HepG2 (cell line): ENCODE measurements at regions not wholly inside any gene's neighbourhood (a gene's known extent, or its start where the extent isn't known, plus 50 kb on each side); places are given as distances from the start of the nearest gene placed in this dataset.

Experiments used
- ATAC-seq: fragments of 200-7000 bp; cut with Tn5 transposase; 3 replicates; pipeline ENCODE4 v1.9.1; 2020; ENCODE audit warnings: mild to moderate bottlenecking, moderate library complexity
- BruUV-seq: library from RNA; stranded (reverse); fragments of 400-500 nt; replicated peaks from 2 replicates; lab custom pipeline; 2021; lab: Mats Ljungman, UMichigan
- CTCF ChIA-PET: fragments of 300-600 bp; formaldehyde crosslinking; extraction: SDS; loops from one replicate; lab custom pipeline; 2021; ENCODE audit warnings: low total read pairs, inconsistent platforms, low intra/inter-chr PET ratio; lab: Yijun Ruan, JAX
- POLR2A ChIA-PET: fragments of 350-600 bp; sonication (Branson Sonifier 250); formaldehyde crosslinking; loops from one replicate; lab custom pipeline; 2020; ENCODE audit warnings: antibody characterized with exemption, inconsistent platforms; lab: Yijun Ruan, JAX
- DNase-seq: peaks from one replicate; pipeline ENCODE4 v3.0.0-alpha.2; 2015; ENCODE audit warnings: low spot score
- FAIRE-seq: peaks from 3 replicates; lab custom pipeline; 2011; peaks lifted over from hg19 to GRCh38; lab: Jason Lieb, UNC
- H2AFZ ChIP-seq: one replicate; pipeline ENCODE4 v1.6.1; 2011; ENCODE audit warnings: low read length, inconsistent platforms
- H3K27ac ChIP-seq: fragments of 300-600 bp; 3 replicates; pipeline ENCODE4 v1.8.0; 2011; ENCODE audit warnings: mixed run types, mild to moderate bottlenecking, mixed read lengths, low read length, inconsistent platforms; ENCODE audit not compliant: insufficient read depth; ENCODE audit errors: extremely low read length
- H3K27me3 ChIP-seq, 2 experiments: fragments of 200-600 bp in 1 of 2; 2 replicates in 1 of 2; 3 replicates in 1 of 2; pipeline versions ENCODE4 v1.6.0 to v1.8.0; 2011; ENCODE audit warnings: low read length in 2 of 2, mild to moderate bottlenecking in 2 of 2, moderate library complexity in 2 of 2, inconsistent platforms in 1 of 2; ENCODE audit not compliant: insufficient read depth in 2 of 2, control insufficient read depth in 1 of 2
- H3K36me3 ChIP-seq, 2 experiments: fragments of 200-600 bp in 1 of 2; replicated peaks in 1 of 2; 2 replicates in 1 of 2; 3 replicates in 1 of 2; pipeline versions ENCODE4 v1.5.1 to v1.8.0; 2011; ENCODE audit warnings: low read length in 2 of 2, inconsistent platforms in 1 of 2; ENCODE audit not compliant: insufficient read depth in 2 of 2, control insufficient read depth in 1 of 2
- H3K4me1 ChIP-seq: 2 replicates; pipeline ENCODE4 v1.5.1; 2012; ENCODE audit warnings: low read length, inconsistent platforms; ENCODE audit not compliant: insufficient read depth
- H3K4me2 ChIP-seq: 2 replicates; pipeline ENCODE4 v1.6.0; 2011; ENCODE audit warnings: low read depth, low read length, inconsistent platforms
- H3K4me3 ChIP-seq, 3 experiments: fragments of 200-600 bp in 1 of 3; sonication (generic), shearing (Covaris generic) in 1 of 3; replicated peaks in 1 of 3; 2 replicates each; pipeline ENCODE4 v1.5.1; 2011 to 2016; ENCODE audit warnings: low read length in 3 of 3, inconsistent platforms in 2 of 3, low read depth in 2 of 3, mild to moderate bottlenecking in 2 of 3, control low read depth in 1 of 3, mixed read lengths in 1 of 3; ENCODE audit not compliant: insufficient read depth in 1 of 3
- H3K79me2 ChIP-seq: one replicate; pipeline ENCODE4 v1.6.1; 2011; ENCODE audit warnings: low read length, inconsistent platforms; ENCODE audit not compliant: insufficient read depth
- H3K9ac ChIP-seq: 2 replicates; pipeline ENCODE4 v1.6.0; 2011; ENCODE audit warnings: mild to moderate bottlenecking, low read depth, low read length, inconsistent platforms; ENCODE audit not compliant: insufficient read depth
- H3K9me3 ChIP-seq: 2 replicates; pipeline ENCODE4 v1.5.1; 2012; ENCODE audit warnings: mild to moderate bottlenecking, low read length
- H4K20me1 ChIP-seq: 2 replicates; pipeline ENCODE4 v1.6.0; 2011; ENCODE audit warnings: inconsistent platforms, mild to moderate bottlenecking, low read length, moderate library complexity; ENCODE audit not compliant: insufficient read depth
- AKAP8 ChIP-seq: sonication (generic); formaldehyde crosslinking; IDR thresholded peaks from 2 replicates; pipeline ENCODE4 v1.5.1; 2020; ENCODE audit warnings: mild to moderate bottlenecking, missing genetic modification reagents
- CREB3 ChIP-seq: sonication (generic); formaldehyde crosslinking; IDR thresholded peaks from 2 replicates; pipeline ENCODE4 v1.5.0; 2020; ENCODE audit warnings: missing genetic modification reagents
- HIVEP1 ChIP-seq: sonication (generic); formaldehyde crosslinking; IDR thresholded peaks from 2 replicates; pipeline ENCODE4 v1.4.0; 2020; ENCODE audit warnings: mild to moderate bottlenecking, missing genetic modification reagents
- ISX ChIP-seq: sonication (generic); formaldehyde crosslinking; conservative IDR thresholded peaks from 2 replicates; pipeline ENCODE4 v1.5.0; 2020; ENCODE audit warnings: missing genetic modification reagents
- NR2F2 ChIP-seq: IDR thresholded peaks from 2 replicates; pipeline ENCODE4 v1.6.1; 2012; ENCODE audit warnings: low read depth, inconsistent platforms, borderline replicate concordance
- RFX5 ChIP-seq: IDR thresholded peaks from 2 replicates; pipeline ENCODE4 v1.6.1; 2011; ENCODE audit warnings: low read depth, low read length, improper control_type of control experiment
- RFXANK ChIP-seq: IDR thresholded peaks from 2 replicates; pipeline ENCODE4 v1.6.1; 2016
- SP140L ChIP-seq: sonication (generic); formaldehyde crosslinking; IDR thresholded peaks from 2 replicates; pipeline ENCODE4 v1.4.0; 2020; ENCODE audit warnings: missing genetic modification reagents, borderline replicate concordance
- STAG1 ChIP-seq: sonication (generic); formaldehyde crosslinking; IDR thresholded peaks from 2 replicates; pipeline ENCODE4 v1.4.0; 2020; ENCODE audit warnings: missing genetic modification reagents
- U2AF2 ChIP-seq: fragments of 200-400 bp; formaldehyde crosslinking; IDR thresholded peaks from 2 replicates; pipeline ENCODE4 v1.6.1; 2017; ENCODE audit warnings: low read depth, mild to moderate bottlenecking, low read length
- ZBTB34 ChIP-seq: sonication (generic); formaldehyde crosslinking; IDR thresholded peaks from 2 replicates; pipeline ENCODE4 v1.8.0; 2022; ENCODE audit warnings: mild to moderate bottlenecking, missing genetic modification reagents
- ZBTB49 ChIP-seq: sonication (generic); formaldehyde crosslinking; IDR thresholded peaks from 2 replicates; pipeline ENCODE4 v1.4.0; 2020; ENCODE audit warnings: missing genetic modification reagents, borderline replicate concordance
- ZBTB7B ChIP-seq: sonication (generic); formaldehyde crosslinking; IDR thresholded peaks from 2 replicates; pipeline ENCODE4 v1.4.0; 2020; ENCODE audit warnings: missing genetic modification reagents
- ZNF646 ChIP-seq: sonication (generic); formaldehyde crosslinking; IDR thresholded peaks from 2 replicates; pipeline ENCODE4 v1.9.0; 2021; ENCODE audit warnings: mild to moderate bottlenecking, missing genetic modification reagents
- ZNF781 ChIP-seq: sonication (generic); formaldehyde crosslinking; IDR thresholded peaks from 2 replicates; pipeline ENCODE4 v1.5.1; 2020; ENCODE audit warnings: borderline replicate concordance, mild to moderate bottlenecking, missing genetic modification reagents; ENCODE audit errors: not compliant biosample characterization
- ZSCAN25 ChIP-seq: sonication (generic); formaldehyde crosslinking; IDR thresholded peaks from 2 replicates; pipeline ENCODE4 v1.8.0; 2022; ENCODE audit warnings: mild to moderate bottlenecking, missing genetic modification reagents
- WGBS: methylation state at CpG from one replicate; pipeline ENCODE4 v1.1.6; 2017; ENCODE audit warnings: low lambda C conversion rate; 5-methylcytosine and 5-hydroxymethylcytosine counted together
- in situ Hi-C: cut with HindIII; loops from 2 replicates; pipeline ENCODE4 v1.10.0; 2017; ENCODE audit warnings: low pct_unique_long_range_greater_than_20kb; ENCODE audit not compliant: extremely low pct_ligation_motif_present
- intact Hi-C: fragments of 100-400 bp; cut with micrococcal nuclease; formaldehyde crosslinking; loops from one replicate; pipeline ENCODE4 v1.10.0; 2022; ENCODE audit not compliant: unreplicated experiment

GRCh38 chr14:71714225-71714624 is 218.0 kb upstream of the RGS6 start:
- H3K9ac ChIP-seq = no peak overlapping the region
- ChIA-PET CTCF (no interaction called here), POLR2A (no interaction called here)
- H2AFZ ChIP-seq = no peak overlapping the region
- FAIRE-seq = no peak
- no peak for ATAC-seq
- BruUV-seq = no TSS peak
- no peaks in the 10 kb centered on the region for H3K4me1 ChIP-seq
- no peaks in the 10 kb centered on the region for H4K20me1 ChIP-seq
- H3K4me2 ChIP-seq = no peak overlapping the region
- H3K36me3 ChIP-seq = peaks cover 4 to 13% of the 10 kb centered on the region in 2 experiments; a peak in 2 of 5 replicates
- no peak for DNase-seq
- H3K9me3 ChIP-seq = no peaks in the 10 kb centered on the region
- H3K27me3 ChIP-seq = no peaks in the 10 kb centered on the region
- in situ Hi-C loops (no loop called here), intact Hi-C loops (no loop called here)
- no peak overlapping the region for H3K27ac ChIP-seq
- 100% methylated on average over 1 of the region's 1 CpG for WGBS
- no peak overlapping the region for H3K4me3 ChIP-seq
- H3K79me2 ChIP-seq = no peaks in the 10 kb centered on the region
- TF ChIP-seq ZSCAN25 (CRISPR knock-in tag) = no peak
- TF ChIP-seq STAG1 (CRISPR knock-in tag) = no peak
- no peak for TF ChIP-seq AKAP8 (CRISPR knock-in tag)
- TF ChIP-seq CREB3 (CRISPR knock-in tag) = no peak
- no peak for TF ChIP-seq U2AF2
- TF ChIP-seq ISX = no peak
- no peak for TF ChIP-seq RFXANK (CRISPR knock-in tag)
- TF ChIP-seq SP140L = no peak
- no peak for TF ChIP-seq HIVEP1 (CRISPR knock-in tag)
- TF ChIP-seq ZNF781 = no peak
- TF ChIP-seq ZBTB49 (CRISPR knock-in tag) = no peak
- no peak for TF ChIP-seq RFX5
- no peak for TF ChIP-seq ZNF646 (CRISPR knock-in tag)
- no peak for TF ChIP-seq NR2F2
- TF ChIP-seq ZBTB34 (CRISPR knock-in tag) = no peak
- no peak for TF ChIP-seq ZBTB7B (CRISPR knock-in tag)
